HG03558 (cell line): ENCODE measurements at regions not wholly inside any gene's neighbourhood (a gene's known extent, or its start where the extent isn't known, plus 50 kb on each side); places are given as distances from the start of the nearest gene placed in this dataset.
"Not testable (repeated sequence)": the region's sequence is repeated elsewhere in the genome, so short reads cannot be mapped to it uniquely, and the experiment has no call there.

ENCODE experiments used
- ATAC-seq: cut with Tn5 transposase; IDR thresholded peaks from one replicate; pipeline ENCODE4 v1.9.1; 2021; ENCODE audit warnings: moderate number of reproducible peaks; ENCODE audit not compliant: unreplicated experiment; ENCODE audit errors: extremely low read depth

DNA sequence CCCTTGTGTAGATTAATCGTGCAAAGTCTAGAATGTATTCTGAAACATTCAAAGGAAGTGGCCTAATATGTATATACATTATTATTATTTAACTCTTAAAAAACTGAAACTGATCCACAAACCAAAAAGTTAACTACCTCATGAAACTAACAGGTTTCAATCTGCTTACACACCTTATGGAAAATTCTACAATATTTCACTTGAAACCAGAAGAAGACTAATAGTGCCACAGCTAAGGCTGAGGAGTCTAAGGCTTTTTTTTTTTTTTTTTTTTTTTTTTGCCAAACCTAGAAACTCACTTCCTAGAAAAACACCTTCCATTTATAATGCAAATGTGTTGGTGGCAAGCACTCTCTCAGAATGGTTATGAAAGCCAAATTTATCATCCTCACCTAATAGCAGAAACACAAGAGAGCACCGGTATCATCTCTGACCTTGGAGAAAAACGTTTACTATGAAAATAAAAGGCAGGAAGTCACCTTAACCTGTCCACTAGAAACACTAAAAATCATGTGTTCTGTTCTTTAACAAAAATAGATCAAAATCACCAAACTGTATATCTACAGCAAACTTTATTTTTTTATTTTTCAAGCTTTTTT is 586.1 kb downstream of the FRK start:
- no peak for ATAC-seq

DNA sequence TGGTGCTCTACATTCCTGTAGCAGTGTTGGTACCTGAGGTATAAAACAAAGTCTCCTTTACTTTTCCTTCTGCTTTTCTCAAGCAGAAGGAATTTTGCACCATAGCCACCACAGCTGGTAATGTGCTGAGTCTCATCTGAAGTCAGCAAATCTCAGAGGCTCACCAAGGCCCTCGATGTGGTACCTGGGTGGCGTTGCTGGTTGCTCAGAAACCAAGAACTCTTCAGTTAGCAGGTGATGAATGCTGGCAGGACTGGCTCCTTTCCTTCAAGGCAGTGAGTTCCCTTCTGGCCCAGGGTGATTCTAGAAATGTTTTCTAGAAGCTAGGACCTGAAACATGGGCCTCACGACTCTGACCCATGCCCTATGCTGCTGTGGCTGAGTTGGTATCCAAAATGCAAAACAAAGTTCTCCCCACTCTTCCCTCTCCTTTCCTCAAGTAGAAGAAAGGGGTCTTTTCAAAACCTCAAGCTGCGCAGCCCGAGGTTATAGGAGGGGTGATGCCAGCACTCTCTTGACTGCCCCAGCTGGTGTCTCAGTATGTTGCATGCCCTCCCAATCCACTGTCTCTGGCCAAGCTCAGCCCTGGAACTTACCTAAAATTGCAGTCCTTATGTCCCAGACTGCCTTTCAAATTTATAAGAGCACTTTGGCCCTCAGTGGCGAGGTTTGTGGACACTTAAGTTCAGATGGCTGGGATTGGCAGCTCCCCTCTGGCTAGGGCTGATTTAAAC is 592.3 kb downstream of the FRK start:
- ATAC-seq = no peak

DNA sequence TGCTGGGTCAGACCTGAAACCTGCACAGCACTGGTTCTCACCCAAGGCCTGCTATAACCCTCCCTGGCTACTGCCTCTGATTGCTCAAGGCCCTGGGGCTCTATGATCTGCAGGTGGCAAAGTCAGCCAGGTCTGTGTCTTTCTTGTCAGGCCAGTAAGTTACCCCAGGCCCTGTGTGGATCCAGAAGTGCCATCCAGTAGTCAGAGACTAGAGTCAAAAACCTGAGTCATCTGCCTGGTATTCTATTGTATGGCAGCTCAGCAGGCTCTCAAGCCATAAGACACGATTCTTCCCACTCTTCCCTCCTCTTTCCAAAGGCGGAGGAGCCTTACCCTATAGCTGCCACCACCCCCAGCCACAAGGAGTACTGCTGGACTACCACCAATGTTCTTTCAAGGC is 593.0 kb downstream of the FRK start:
- ATAC-seq = no peak

DNA sequence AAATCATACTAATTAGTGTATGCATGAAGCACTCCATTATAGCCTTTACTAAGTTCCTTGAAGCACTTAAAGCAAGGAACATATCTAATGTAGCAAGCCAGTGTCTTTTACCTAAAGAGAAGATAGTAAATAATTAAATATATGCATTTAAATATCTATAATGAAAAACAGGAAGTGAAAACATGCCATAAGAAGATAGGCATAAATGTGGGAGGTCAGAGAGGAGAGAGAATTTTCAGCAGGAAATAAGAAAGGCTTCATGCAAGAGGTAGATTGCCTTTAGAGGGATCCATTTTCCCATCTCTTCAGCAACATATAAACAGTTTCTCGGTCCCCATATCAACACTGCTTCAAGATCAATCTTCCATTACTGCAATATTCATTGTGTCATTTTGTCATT is 599.8 kb downstream of the FRK start:
- ATAC-seq = no peak

DNA sequence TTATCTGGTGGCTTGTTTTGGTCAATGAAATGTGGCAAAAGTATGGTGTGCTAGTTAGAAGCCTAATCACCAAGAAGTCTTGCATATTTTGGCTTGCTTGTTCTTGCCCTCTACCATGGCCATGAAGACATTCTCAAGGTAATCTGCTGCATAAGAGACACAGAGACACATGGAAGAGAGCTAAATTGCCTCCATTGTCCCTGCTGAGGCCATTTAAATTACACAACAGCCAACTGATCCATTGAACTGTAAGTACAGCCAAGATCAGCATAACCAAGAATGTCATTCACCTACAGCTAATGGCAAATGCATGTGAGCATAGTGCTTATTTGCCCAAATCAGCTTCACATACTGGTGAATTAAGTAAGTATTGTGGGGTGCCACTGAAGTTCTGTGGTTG is 603.8 kb downstream of the FRK start:
- no peak for ATAC-seq

DNA sequence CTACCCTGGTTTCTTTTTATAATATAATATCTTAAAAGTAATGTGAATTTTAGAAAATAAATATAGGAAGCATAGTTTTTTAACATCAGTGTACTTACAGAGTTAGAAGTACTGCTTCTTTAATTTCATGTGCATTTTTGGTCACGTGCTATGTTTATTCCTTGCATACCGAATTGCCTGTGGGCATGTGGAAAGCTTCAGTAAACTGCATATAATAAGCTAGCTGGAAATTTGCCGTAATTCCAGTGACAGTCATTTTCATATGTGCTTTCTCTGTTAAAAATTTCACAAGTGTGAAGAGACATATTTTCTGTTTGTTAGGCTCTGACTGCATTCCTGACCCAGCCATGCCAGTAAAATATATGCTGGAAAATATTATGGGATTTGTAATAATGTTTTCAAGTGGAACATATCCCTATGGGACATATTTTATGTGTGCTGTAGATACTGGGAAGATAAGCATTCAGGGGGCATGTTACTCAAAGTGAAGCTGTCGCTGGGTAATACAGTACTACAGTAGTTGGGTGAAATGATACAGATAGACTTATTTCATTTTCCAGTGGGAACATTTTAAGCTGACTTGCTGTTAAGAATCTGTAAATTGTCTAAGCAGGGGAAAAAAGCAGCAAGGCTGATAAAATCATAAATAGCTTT is 616.7 kb downstream of the FRK start:
- no peak for ATAC-seq

DNA sequence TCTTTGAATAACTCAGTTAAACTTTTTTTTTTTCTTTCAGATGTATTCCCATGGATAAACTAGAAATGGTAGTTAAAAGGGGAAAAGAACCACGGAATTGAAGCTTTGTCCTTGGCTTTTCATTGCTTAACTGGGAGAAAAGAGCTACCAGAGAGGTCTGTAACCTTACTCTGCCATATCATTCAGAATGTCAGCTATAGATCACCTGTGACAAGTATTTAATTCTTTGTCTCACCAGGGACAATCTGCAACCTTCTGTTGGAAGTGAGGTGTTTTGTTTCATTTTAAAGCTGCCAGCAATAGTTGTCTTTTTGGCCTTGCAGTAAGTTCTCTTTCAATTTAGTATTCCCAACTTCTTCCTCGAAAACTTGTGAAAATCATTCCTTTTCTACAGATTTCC is 618.4 kb downstream of the FRK start:
- ATAC-seq = no peak

DNA sequence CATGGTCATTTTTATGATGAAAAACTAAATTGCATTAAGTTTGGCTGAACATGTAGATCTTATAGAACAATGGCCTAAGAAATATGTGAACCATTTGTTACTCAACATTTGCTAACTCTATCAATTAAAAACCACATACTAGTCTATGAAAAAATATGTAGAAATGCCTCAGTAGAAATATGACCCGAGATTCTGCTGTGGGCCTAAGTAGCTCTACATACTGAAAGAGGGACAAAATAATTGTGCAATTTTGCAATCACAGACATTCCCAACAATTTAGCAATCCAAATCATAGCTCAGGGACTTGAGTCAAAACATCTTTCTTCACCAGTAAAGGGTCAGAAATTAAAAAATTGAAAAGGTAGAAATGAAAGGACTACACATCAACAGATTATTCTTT is 619.0 kb downstream of the FRK start:
- ATAC-seq = no peak

DNA sequence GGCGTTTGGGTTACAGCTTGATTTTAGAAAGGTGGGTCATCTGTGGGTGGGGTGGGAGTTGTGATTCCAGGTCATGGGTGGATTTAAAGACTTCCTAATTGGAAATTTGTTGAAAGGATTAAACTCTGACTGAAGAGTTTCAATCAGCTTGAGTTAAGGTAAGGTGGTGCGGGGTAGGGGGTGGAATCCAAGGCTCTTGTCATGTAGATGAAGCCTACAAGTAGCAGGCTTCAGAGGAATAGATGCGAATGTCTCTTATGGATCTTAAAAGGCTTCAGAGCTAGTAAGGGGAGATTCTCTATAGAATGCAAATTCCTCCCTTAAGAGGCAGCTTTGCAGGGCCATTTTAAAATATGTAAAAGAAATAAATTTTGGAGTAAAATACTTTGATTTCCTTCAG is 645.3 kb downstream of the FRK start:
- ATAC-seq = no peak

DNA sequence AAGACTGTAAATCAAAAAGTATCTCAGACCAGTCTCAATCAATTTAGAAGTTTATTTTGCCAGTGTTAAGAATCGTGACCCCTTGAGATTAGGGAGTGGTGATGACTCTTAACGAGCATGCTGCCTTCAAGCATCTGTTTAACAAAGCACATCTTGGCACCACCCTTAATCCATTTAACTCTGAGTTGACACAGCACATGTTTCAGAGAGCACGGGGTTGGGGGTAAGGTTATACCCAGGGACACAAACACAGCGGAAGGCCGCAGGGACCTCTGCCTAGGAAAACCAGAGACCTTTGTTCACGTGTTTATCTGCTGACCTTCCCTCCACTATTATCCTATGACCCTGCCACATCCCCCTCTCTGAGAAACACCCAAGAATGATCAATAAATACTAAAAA is 645.8 kb downstream of the FRK start:
- not testable (repeated sequence) for ATAC-seq

DNA sequence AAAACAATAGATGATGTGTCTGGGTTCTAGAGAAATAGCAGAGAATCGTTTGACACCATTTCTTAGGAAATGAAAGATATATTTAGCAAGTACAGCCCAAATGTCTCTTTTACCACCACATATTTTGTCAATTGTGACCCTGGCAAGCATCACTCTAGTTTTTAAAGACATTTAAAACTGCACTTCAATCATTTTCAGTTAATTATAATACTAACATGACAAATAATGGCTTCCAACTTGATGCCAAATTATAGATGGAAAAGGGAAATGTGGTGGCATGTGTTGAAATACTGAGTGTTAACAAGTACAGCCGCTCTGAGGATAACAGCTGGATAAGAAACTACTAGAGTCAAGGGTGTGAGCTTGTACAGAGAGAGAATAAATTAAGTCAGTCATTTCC is 648.9 kb downstream of the FRK start:
- no peak for ATAC-seq

DNA sequence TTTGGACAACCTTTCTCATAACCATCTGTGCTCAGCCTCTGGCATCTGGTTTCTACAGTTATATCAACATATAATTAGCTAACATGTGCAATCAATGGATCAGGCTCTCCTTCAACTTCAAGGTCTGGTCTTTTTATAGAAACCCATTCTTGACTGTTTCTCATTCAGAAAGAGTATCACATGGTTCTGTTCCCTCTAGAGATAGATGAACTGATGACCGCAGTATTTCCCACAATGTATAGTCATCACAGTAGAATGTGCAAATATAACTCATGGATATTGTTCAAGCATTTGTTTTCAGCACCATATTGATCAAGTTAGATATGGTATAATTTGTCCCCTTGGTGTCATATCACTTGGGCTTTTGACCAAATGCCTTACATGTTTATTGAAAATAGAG is 656.2 kb downstream of the FRK start:
- ATAC-seq = no peak

DNA sequence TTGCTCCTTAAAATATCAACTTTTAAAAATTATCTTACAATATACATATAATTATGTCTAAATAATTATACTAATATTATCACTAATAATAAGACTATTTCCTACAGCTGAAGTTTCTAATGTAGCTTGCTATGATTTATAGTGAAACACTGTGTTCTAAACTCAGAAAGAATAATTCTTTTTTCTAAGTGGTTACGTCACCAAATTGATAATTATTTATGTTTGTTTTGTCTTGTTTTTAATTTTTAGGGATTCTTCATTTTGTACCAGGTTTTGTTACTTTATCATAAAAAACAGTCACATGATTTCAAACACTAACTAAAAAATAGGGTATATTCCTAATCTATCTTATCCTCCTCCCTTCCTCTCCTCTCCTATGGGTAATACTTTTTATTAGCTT is 662.1 kb downstream of the FRK start:
- no peak for ATAC-seq

DNA sequence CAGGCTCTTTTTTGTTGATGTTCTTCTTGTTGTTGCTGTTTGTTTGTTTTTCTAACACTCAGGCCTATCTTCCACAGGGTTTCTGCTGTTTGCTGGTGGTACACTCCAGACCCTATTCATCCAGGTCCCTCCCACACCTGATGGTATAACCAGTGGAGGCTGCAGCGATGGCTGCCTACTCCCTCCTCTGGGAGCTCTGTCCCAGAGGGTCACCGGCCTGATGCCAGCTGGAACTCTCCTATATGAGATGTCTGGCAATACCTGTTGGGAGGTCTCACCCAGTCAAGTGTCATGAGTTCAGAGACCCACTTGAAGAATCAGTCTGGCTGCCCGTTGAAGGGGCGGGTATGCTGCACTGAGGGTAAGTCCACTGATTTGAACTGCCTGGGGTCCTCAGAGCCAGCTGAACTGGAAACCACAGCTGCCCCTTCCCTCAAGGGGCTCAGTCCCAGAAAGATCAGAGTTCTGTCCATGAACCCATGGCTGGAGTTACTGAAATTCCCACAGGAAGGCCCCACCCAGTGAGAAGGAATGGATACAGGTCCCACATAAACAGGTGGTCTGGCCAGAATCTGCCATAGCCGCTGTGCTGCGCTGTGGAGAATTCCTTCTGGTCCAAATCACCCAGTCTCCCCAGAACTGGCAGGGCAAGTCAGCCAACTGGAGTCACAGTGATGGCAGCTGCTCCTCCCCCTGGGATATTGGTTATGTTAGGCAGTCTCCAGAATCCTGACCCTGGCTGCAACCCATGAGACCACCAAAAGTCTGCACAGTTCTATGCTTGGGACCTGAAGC is 664.4 kb downstream of the FRK start:
- no peak for ATAC-seq

DNA sequence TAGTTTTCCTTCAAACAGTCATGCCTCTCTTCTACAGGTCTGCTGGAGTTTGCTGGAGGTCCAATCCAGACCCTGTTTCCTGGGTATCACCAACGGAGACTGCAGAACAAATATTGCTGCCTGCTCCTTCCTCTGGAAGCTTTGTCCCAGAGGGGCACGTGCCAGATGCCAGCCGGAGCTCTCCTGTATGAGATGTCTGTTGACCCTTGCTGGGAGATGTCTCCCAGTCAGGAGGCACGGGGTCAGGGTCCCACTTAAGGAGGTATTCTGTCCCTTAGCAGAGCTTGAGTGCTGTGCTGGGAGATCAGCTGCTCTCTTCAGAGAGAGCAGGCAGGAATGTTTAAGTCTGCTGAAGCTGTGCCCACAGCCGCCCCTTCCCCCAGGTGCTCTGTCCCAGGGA is 666.9 kb downstream of the FRK start:
- ATAC-seq = no peak

DNA sequence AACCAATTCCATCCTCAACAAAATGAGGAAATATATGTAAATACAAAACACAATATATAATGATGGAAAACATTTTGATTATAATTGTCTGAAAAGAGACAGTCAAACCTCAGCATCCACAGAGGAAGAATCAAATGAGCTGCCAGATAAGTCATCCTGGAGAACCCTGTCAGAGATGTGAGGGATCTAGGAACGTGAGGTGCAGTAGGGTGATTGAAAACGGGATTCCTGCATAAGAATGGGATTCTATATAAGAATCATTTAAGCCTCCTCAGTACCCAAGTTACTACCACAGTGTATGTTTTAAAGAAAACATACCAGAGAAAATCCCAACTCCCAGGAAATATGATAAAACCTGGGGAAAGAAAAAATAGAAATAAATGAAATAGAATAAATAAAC is 690.5 kb downstream of the FRK start:
- no peak for ATAC-seq

DNA sequence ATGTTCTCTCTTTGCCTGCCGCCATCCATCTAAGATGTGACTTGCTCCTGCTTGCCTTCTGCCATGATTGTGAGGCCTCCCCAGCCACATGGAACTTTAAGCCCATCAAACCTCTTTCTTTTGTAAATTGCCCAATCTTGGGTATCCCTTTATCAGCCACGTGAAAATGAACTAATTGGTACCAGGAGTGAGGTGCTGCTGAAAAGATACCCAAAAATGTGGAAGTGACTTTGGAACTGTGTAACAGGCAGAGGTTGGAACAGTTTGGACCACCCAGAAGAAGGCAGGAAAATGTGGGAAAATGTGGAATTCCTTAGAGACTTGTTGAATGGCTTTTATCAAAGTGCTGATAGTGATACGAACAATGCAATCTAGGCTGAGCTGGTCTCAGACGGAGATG is 694.9 kb downstream of the FRK start:
- no peak for ATAC-seq

DNA sequence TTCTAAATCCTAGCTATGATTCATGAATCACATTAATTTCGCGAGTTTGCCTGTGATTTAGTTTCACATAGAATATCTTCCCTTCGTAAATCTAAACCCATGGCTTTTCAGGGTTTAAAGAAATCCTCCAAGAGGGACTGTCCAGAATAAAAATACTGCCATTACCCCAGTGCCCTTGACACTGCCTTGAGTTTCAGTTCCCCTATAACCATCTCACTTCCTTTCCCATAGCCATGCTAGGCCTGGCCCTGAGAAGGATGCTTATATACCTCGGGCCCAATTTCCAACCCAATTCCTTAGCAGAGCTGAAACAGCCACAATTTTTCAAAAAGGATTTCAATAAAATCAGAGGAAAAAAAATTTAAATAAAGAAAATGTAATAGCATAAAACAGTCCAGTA is 697.3 kb downstream of the FRK start:
- peak; percentile 78 for ATAC-seq

DNA sequence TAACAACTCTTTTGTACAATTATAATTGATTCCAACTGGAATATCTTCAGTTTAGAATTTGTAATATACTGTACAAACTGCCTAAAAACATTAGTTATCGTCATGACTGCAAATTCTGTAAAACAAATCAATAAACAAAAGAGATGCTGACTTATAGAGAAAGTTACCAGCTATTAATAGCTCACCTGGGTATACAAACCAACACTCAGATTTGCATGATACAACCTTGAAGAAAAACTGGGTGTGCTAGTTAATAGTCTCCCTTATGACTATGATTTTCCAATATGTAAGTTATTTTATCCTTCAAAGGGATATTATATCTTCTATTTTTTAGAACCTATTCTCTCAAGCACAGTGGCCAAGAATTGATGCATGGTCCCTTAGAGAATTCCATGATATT is 698.5 kb downstream of the FRK start:
- no peak for ATAC-seq

DNA sequence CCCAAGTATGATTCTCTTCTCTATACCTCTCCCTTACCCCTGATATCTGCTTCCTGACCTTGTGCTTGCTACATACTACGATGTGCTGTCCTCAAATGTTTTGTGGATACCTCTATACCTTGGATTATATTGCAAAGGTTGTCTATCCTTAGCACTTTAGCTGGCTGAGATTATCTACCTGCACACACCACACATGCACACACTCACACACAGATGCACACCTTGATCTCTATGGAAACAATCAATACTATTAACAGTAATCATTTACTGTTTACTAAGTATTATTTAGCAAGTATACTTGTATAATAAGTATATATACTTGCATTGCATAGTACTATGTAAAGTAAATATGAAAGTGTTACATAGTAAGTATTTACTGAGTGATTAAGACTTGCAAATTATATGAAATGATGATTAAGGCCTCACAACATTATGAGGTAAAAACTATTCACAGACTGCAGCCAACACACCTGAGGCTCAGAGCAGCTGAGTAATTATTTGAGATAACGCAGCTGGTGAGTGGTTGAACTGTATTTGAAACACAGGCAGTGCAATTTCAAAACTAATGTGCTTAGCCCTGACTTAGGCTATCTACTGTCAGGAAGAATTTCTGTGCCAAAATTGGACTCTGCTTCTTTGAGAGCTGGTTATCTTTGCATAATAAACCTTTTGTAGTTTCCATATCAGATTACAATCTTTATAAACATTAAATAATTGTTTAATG is 699.9 kb downstream of the FRK start:
- no peak for ATAC-seq
